IMR-90 (cell line): ENCODE measurements at regions not wholly inside any gene's neighbourhood (a gene's known extent, or its start where the extent isn't known, plus 50 kb on each side); places are given as distances from the start of the nearest gene placed in this dataset.

Source experiments
- BHLHE40 ChIP-seq: fragments of 150-350 bp; IDR thresholded peaks from 2 replicates; pipeline ENCODE4 v1.6.1; 2016; ENCODE audit warnings: mild to moderate bottlenecking, low read depth, low read length
- CEBPB ChIP-seq: IDR thresholded peaks from 2 replicates; pipeline ENCODE4 v1.6.1; 2012; ENCODE audit warnings: low read depth, low read length, improper control_type of control experiment
- CTCF ChIP-seq: conservative IDR thresholded peaks from 2 replicates; pipeline ENCODE4 v1.5.1; 2012; ENCODE audit warnings: mild to moderate bottlenecking, low read depth, low read length, improper control_type of control experiment
- ELK1 ChIP-seq: fragments of 150-350 bp; IDR thresholded peaks from 2 replicates; pipeline ENCODE4 v1.6.1; 2016; ENCODE audit warnings: low read depth, mild to moderate bottlenecking, low read length, moderate library complexity, borderline replicate concordance
- FOS ChIP-seq: fragments of 150-350 bp; IDR thresholded peaks from 2 replicates; pipeline ENCODE4 v1.6.1; 2016; ENCODE audit warnings: low read depth, low read length
- MAFK ChIP-seq: IDR thresholded peaks from 2 replicates; pipeline ENCODE4 v1.6.1; 2012; ENCODE audit warnings: low read depth, low read length, improper control_type of control experiment
- MAZ ChIP-seq: IDR thresholded peaks from 2 replicates; pipeline ENCODE4 v1.6.1; 2012; ENCODE audit warnings: low read depth, mild to moderate bottlenecking, low read length, improper control_type of control experiment, moderate library complexity, borderline replicate concordance
- MXI1 ChIP-seq: IDR thresholded peaks from 2 replicates; pipeline ENCODE4 v1.6.1; 2012; ENCODE audit warnings: low read depth, mild to moderate bottlenecking, low read length, moderate library complexity, borderline replicate concordance
- NFE2L2 ChIP-seq: fragments of 150-350 bp; IDR thresholded peaks from 2 replicates; pipeline ENCODE4 v1.6.1; 2016; ENCODE audit warnings: low read depth, mild to moderate bottlenecking, low read length
- POLR2A ChIP-seq: IDR thresholded peaks from 2 replicates; pipeline ENCODE4 v1.6.1; 2012; ENCODE audit warnings: mild to moderate bottlenecking, low read depth, low read length
- RAD21 ChIP-seq: IDR thresholded peaks from 2 replicates; pipeline ENCODE4 v1.6.1; 2012; ENCODE audit warnings: low read length, improper control_type of control experiment
- RCOR1 ChIP-seq: IDR thresholded peaks from 2 replicates; pipeline ENCODE4 v1.6.1; 2012; ENCODE audit warnings: mild to moderate bottlenecking, low read length, improper control_type of control experiment; ENCODE audit not compliant: insufficient replicate concordance
- SMC3 ChIP-seq: fragments of 150-350 bp; IDR thresholded peaks from 2 replicates; pipeline ENCODE4 v1.6.1; 2016; ENCODE audit warnings: low read depth, mild to moderate bottlenecking, antibody characterized with exemption, low read length, moderate library complexity
- TF ChIP-seq, protein P1 (sequence below): fragments of 150-350 bp; IDR thresholded peaks from 2 replicates; pipeline ENCODE4 v1.6.1; 2017; ENCODE audit warnings: mild to moderate bottlenecking, antibody characterized with exemption, low read length, low read depth

DNA sequence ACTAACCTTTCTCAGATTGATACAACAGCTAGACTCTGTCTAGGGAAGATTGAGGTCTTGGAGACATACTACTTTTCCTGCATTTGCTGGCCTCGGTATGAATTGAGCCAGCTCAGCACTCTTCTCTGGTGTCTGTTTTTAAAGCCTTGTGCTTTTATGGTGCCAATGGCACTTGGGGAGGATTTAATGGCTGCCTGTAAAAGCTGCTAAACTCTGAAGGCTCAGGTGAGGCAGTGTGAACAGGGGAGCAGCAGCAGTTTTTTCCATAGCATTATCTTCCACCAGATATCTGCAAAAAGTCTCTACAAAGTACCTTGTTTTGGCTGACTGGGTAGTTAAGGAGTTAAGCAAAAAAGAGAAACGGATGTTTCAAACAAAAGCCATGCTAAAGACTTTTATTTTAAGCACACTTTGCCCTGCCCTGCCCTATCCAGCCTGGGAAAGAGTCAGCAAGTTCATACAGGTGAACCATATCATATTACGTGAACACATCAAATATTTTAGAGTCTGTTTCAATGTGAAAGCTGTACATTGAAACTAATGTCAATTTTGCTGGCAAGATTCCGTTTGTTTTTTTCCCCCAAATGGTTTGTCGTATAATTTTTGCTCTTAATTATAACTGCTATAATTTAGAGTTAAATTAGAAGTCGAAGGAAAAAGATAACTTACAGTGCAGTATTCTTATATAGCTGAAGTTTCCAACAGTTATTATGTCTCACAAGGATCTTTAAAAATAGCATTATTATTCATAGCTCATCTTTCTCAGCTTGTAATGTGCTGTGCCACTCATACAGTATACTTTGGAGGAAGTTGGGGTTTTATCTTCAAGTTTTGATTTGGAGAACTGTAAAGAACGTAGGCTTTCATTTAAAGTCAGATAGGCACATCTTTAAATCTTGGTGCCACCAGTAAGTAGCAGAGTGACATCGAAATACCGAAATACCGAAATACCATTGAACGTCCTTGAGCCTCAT lies 424.1 kb upstream of the CD180 start:
- no peak for TF ChIP-seq CTCF
- no peak for TF ChIP-seq MAFK
- TF ChIP-seq SMC3: no peak
- no peak for TF ChIP-seq CEBPB
- TF ChIP-seq RAD21: no peak
- TF ChIP-seq POLR2A: no peak
- no peak for TF ChIP-seq FOS
- TF ChIP-seq ELK1: no peak
- no peak for TF ChIP-seq NFE2L2
- no peak for TF ChIP-seq RCOR1
- TF ChIP-seq, protein P1, sequence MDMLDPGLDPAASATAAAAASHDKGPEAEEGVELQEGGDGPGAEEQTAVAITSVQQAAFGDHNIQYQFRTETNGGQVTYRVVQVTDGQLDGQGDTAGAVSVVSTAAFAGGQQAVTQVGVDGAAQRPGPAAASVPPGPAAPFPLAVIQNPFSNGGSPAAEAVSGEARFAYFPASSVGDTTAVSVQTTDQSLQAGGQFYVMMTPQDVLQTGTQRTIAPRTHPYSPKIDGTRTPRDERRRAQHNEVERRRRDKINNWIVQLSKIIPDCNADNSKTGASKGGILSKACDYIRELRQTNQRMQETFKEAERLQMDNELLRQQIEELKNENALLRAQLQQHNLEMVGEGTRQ: no peak
- TF ChIP-seq BHLHE40: no peak
- TF ChIP-seq MAZ: no peak
- TF ChIP-seq MXI1: no peak
